ENCODE measurements at regions not wholly inside any gene's neighbourhood (a gene's known extent, or its start where the extent isn't known, plus 50 kb on each side); places are given as distances from the start of the nearest gene placed in this dataset.

- FAIRE-seq (no peak), ATAC-seq (no peak), DNase-seq (no peak)
- no peak for TF ChIP-seq CTCF (IDR thresholded peaks at IDR 0.05)
- intact Hi-C loops (cut with DNase I) = no loop called here
- WGBS, 2 donors = 57 to 74% methylated on average over 3 of the region's 3 CpGs
- Histone ChIP-seq H3K4me1 (no peaks in the 10 kb centered on the region), H3K36me3 (no peaks in the 10 kb centered on the region), H3K9me3 (no peaks in the 10 kb centered on the region), H3K27me3 (no peaks in the 10 kb centered on the region), H3K27ac (no peak overlapping the region), H3K4me3 (no peak overlapping the region)
These were observed 290.9 kb upstream of the PWP1 start for GRCh38 chr12:107394693-107395092.

DNA sequence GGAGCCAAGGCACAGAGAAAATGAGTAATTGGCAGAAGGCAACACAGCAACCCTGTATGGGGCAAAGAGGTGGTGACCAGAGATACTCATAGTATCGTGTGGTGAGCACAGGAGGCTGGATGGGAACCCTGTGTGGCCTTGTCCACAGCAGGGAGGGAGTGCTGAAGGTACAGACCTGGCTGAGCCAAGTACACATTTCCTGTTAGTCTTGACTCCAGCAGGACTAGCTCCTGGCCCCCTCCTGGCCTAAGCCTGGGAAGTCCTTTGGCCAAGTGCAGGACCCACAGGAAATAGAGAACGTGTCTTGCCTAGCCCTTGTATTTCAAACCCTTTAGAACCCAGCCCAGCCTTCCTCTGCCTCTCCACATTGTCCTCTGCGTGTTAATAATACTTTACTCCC, 289.8 kb upstream of the PWP1 start:
- Histone ChIP-seq H3K27ac (no peak overlapping the region), H3K4me1 (no peaks in the 10 kb centered on the region), H3K4me3 (no peak overlapping the region), H3K36me3 (no peaks in the 10 kb centered on the region), H3K27me3 (no peaks in the 10 kb centered on the region), H3K9me3 (no peaks in the 10 kb centered on the region)
- FAIRE-seq (no peak), DNase-seq (no peak), ATAC-seq (no peak)
- intact Hi-C loops (cut with DNase I) = no loop called here
- 58 to 69% methylated on average over 3 of the region's 3 CpGs for WGBS, 2 donors
- no peak for TF ChIP-seq CTCF (IDR thresholded peaks at IDR 0.05)

DNA sequence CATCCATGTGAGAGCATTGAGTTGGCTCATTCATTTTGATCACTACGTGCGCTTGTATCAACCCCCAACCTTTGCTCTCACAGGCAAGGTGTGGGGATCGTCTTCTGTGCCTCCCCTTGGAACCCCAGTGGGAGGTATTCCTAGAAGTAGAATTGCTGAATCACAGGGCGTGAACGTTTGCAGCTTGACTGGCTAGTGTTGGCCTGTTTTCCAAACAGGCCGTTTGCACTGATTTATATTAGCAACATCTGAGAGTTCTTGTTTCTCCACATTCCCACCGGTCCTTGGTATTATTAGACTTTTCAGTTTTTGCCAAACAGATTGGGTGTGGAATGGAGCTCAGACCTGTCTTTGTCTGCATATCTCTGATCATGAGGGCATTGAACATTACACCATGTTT, 288.6 kb upstream of the PWP1 start:
- TF ChIP-seq CTCF (IDR thresholded peaks at IDR 0.05) = no peak
- intact Hi-C loops (cut with DNase I) = no loop called here
- no peak overlapping the region for H3K27ac ChIP-seq
- FAIRE-seq = no peak
- H3K9me3 ChIP-seq = no peaks in the 10 kb centered on the region
- no peak for ATAC-seq
- H3K36me3 ChIP-seq = no peaks in the 10 kb centered on the region
- WGBS, 2 donors = 63% methylated on average over 7 of the region's 7 CpGs
- H3K27me3 ChIP-seq = no peaks in the 10 kb centered on the region
- no peaks in the 10 kb centered on the region for H3K4me1 ChIP-seq
- no peak overlapping the region for H3K4me3 ChIP-seq
- DNase-seq = no peak

DNA sequence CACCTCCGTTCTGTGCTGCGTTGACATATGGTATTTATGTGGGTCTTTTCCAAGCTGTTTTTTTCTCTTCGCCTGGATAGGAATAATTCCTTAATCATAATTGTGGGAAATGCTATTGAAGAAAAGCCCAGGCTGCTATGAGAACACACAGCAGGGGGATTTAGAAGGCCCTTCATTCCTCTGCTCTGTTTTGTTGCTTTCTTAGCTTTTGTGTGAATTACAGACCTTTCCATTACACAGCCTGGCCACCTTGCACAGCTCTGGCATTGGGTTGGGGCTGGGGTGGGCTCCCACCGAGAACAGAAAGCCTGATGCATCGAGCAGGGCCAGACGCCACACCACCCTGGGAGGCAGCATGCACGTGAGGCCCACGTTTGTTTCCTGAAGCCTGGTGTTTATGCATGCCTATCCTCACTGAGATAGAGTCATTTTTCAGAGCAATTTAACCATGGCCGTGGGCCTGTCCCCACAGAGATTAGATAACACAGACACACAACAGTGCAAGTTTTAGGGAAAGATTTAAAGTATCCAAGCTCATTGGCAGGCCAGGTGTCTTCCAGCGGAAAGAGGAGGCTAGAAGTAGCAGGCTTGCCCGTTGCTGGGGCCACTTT, 287.6 kb upstream of the PWP1 start:
- WGBS, 2 donors = 65 to 70% methylated on average over 11 of the region's 11 CpGs
- FAIRE-seq (no peak), DNase-seq (no peak), ATAC-seq (no peak)
- Histone ChIP-seq H3K27me3 (no peaks in the 10 kb centered on the region), H3K4me3 (no peak overlapping the region), H3K9me3 (no peaks in the 10 kb centered on the region), H3K27ac (no peak overlapping the region), H3K36me3 (no peaks in the 10 kb centered on the region), H3K4me1 (no peaks in the 10 kb centered on the region)
- no peak for TF ChIP-seq CTCF (IDR thresholded peaks at IDR 0.05)
- intact Hi-C loops (cut with DNase I) = no loop called here

GRCh38 chr12:107399046-107399445, 286.6 kb upstream of the PWP1 start:
- Histone ChIP-seq H3K27me3 (no peaks in the 10 kb centered on the region), H3K9me3 (no peaks in the 10 kb centered on the region), H3K4me3 (no peak overlapping the region), H3K36me3 (no peaks in the 10 kb centered on the region), H3K27ac (no peak overlapping the region), H3K4me1 (no peaks in the 10 kb centered on the region)
- ATAC-seq (no peak), FAIRE-seq (no peak), DNase-seq (no peak)
- TF ChIP-seq CTCF (IDR thresholded peaks at IDR 0.05) = no peak
- intact Hi-C loops (cut with DNase I) = no loop called here
- 62 to 68% methylated on average over 5 of the region's 5 CpGs for WGBS, 2 donors
